M059J (cell line): ENCODE measurements at regions not wholly inside any gene's neighbourhood (a gene's known extent, or its start where the extent isn't known, plus 50 kb on each side); places are given as distances from the start of the nearest gene placed in this dataset.
"Not testable (repeated sequence)": the region's sequence is repeated elsewhere in the genome, so short reads cannot be mapped to it uniquely, and the experiment has no call there.

Source experiments
- DNase-seq: peaks from one replicate; pipeline ENCODE4 v3.0.0-alpha.2; 2012; ENCODE audit warnings: low read depth

DNA sequence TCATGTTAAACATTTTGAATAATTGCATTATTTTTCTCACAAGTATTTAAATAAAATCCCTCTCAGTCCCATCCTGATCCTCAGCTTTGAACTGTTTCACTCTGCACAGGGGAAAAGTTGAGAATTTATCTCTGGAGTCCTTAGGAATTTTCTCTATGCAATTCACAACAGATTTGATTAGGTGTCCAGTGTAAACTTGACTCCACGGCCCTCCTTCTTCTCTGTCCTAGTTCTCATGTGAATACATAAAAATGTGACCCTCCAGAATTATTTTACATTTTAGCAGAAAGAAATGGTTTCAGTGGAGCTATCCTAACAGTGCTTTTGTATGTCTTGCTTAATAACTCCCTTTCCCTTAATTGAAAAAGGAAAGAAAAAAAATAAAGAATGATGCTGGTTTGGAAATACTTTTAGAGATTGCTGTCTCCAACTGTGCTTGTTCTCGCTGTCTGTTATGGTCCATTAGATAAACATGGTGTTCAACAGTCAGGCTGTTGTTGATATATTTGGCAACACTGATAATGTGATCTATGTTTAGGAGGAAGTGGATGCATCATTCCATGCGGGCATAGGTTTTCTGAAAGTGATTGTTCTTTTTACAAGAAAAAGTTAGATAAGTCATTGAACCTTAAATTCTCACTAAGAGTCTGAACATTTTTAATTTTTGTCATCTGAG, 599.4 kb upstream of the CITED2 start:
- peak; percentile 92 for DNase-seq

DNA sequence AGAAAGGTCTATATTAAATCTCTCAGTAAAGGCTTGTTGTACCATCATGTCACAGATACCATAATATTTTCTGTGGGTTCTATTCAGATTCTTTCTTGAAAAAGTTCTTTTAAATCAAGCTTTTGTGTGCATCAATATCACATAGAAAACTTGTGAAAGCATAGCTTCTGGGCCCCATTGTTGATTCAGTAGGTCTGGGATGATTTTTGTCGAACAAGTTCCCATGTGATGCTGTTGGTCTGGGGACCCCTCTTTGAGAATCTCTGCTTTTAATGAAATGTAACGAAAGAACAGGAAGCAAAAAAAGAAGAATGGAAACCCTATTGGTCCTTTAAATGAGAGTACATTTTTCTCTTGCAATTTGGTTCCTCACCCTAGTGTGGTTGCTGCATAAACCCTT, 597.7 kb upstream of the CITED2 start:
- no peak for DNase-seq

DNA sequence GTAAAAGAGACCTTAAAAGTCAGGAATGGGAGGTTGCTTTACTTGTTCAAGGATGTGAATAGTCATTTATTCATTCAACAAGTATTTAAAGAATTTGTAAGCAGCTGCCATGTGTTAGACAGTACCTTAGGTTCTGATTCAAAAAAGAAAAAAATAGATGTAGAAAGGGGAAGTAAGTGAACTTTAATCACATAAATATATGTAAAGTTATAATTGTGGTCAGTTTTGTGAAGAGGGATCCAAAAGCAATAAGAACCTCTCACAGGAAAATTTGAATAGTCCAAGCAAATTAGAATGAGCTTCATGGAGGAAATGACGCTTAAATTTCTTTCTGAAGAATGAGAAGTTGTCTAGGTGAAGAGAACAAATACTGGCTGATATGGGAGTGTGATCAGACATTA, 596.1 kb upstream of the CITED2 start:
- peak; percentile 59 for DNase-seq

DNA sequence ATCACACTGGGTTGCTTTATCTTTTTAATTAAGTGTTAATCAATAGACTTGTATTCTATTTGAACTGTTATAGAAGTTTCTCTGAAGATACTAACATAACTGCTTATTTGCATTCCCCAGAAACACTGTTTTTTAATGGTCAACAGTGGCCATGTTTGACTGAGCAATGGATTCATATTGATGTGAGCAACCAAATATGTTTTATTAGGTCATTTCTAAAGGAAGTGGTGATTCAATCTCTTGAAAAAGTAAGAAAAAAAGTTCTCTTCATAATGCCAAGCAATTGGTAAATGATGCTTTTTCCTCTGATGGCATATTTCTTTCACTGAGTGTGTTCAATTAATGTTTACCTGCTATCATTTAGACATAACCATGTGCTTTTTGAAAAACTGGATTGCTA, 593.0 kb upstream of the CITED2 start:
- peak; percentile 30 for DNase-seq

DNA sequence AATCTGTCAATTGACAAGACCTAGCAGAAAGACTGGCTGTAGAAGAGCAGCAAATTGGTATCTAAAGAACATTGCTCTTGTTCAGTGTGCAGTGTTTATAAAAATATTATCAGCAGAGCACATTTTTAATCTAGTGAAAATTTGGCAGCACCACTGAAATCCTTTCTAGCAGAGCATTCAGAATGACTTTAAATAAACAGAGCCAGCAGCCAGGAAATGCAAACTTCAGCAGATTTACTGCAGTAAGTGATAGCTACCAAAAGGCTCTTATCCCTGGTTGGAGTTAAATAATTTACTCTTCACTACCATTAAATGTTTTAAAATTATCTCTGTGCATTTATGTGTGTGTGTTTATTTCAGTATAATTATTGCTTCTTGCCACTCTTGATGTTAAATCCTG, 590.9 kb upstream of the CITED2 start:
- peak; percentile 54 for DNase-seq

DNA sequence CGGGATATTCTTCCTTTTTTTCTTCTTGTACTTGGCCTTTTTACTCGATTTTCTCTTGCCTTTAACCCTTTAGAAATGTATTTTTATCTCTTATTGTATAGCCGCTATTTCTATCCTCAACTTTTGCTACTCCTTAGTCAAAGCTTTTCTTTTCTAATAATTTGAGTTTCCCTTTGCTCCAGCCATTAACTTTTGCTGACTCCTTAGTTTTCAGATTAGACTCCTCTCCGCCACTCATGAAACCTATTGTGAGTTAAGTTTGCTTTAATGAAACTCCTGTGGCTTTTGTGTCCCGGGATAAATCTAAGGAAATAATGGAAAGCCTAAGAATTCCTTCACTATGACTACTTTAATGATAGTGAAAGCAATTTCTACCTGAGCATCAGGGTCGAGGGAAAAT, 590.3 kb upstream of the CITED2 start:
- DNase-seq = peak; percentile 32

DNA sequence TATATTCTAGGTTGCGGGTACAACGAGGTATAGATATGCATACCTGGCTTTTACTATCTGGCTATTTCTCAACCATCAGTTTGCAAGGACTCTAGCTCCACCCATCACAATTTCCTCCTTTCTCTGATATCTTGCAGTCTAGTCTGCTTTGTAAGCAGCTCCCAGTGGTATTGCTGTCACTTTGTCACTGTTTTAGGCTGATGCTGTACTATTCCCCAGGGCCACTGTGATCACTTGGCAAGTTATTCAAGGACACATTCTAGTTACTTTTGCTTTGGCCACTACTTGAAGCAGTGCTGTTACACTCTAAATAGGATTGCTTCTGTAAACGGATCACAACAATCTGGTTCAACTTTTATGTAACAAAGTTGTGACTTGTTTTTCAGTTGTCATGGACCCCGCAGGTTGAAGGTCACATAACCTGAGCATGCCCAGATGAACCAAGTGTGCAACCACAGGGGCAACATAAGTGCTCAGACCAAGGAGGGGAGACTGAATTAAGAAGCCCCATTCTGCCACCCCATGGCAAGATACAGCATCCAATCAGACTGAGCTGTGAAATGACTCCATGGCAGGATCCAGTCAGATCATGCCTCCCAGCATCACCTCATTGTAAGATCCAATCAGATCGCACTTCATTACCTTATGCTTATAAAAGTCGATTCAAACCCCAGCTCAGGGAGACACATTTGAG, 588.4 kb upstream of the CITED2 start:
- no peak for DNase-seq

DNA sequence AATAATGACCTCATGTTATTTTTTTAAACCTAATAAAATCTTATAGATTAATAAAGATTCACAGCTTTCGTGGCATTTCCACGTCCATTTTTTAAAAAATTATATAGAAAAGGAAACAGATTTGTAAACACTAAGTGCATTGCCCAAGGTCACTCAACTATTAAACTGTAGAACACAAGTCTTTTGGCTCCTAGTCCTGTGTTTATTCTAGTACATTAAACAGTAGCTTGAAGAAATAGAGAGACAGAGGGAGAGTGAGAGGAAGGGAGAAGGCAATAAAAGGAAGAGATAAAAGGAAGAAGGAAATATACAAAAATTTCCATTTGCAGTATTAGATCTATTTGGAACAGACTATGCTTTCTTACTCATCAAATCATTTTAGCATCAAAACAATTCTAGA, 586.7 kb upstream of the CITED2 start:
- no peak for DNase-seq

DNA sequence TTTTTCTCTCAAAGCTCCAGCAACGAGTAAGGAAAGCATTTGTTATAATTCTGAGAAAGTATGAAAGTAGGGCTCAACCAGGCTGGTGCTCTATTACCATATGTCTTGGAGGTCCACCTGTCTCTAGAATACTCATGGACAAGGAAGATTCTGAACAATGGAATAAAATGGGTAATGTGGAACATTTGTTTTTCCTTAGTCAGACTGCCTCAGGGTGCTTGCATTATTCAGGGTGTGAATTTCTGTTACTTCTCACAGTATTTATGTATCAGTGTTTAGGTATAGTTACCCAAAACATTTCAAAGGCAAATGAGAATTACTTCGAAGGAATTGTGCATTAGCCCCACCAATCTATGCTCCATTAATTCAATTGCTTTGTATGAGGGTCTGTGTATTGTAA, 586.2 kb upstream of the CITED2 start:
- DNase-seq = peak; percentile 58

DNA sequence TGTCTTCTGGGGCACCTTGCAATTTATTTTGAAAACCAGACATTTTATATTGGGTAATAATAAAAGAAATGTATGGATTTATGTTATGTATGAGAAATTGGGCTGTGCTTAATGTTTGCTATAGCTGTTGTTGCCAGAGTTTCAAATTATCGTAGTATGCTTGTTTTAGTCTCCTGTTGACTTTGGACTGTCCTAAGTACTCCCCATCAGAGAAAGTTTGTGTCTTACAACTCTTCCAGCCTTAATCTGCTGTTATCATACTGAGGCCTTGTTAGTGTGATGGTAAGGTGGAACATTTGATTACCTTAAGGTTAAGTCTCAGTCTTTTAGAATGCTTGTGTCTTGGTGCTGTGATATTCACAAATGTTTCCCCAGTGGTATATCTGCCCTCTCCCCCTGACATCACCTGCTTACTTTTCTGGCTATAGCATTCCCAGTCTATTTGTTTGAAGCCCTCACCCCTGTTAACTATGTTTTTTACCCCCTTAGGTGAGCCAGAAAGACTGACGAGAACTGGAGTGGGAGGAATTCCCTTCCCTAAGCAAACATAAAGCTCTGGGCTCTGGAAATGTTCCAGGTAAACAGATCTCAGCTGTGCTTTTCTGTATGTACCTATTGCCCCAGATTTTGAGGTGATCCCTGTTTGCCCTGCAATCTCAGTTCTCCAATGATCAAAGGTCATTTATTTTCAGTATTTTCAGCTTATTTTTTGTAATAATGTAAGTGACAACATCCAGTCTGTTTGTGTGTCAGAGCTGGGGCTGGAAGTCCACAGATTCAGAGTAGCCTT, 581.1 kb upstream of the CITED2 start:
- DNase-seq = no peak

DNA sequence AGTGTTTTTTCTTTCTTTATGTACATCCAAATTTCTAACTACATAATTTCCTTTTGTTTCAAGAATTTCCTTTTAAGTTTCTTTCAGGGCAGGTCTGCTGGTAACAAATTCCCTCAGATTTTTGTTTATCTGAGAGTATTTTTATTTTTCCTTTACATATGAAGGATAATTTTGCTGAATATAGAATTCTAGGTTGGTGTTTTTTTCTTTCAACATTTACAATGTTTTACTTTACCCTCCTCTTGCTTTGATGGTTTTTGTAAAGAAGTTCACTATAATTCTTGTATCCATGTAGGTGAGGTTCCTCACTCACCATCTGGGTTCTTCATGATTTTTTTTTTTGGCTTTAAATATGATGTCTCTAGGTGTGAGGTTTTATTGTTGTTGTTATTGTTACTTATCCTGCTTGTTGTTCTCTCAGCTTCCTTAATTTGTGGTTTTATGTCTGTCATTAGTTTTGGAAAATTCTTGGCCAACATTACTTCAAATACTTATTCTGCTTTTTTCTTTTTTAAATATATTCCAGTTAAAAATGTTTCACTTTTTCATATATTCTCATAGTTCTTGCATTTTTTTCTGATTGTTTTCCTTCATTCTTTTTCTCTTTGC, 580.1 kb upstream of the CITED2 start:
- no peak for DNase-seq

DNA sequence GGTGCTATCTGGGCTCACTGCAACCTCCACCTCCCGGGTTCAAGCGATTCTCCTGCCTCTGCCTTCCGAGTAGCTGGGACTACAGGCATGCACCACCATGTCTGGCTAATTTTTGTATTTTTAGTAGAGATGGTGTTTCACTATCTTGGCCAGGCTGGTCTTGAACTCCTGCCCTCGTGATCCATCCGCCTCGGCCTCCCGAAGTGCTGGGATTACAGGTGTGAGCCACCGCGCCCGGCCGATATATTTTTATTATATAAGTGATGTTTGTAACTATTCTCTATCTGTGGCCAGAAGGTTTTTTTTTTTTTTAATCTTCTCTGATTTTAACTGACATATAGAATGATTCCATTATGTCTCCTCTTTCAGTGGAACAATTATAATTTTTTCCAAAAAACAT, 579.3 kb upstream of the CITED2 start:
- DNase-seq = not testable (repeated sequence)

DNA sequence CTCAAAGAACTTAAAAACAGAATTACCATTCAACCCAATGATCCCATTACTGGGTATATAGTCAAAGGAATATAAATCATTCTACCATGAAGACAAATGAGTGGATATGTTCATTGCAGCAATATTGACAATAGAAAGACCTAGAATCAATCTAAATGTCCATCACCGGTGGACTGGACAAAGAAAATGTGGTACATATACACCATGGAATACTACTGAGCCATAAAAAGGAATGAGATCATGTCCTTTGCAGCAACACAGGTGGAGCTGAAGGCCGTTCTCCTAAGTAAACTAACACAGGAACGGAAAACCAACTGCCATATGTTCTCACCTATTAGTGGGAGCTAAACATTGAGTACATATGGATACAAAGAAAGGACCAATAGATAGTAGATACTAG, 576.7 kb upstream of the CITED2 start:
- no peak for DNase-seq

DNA sequence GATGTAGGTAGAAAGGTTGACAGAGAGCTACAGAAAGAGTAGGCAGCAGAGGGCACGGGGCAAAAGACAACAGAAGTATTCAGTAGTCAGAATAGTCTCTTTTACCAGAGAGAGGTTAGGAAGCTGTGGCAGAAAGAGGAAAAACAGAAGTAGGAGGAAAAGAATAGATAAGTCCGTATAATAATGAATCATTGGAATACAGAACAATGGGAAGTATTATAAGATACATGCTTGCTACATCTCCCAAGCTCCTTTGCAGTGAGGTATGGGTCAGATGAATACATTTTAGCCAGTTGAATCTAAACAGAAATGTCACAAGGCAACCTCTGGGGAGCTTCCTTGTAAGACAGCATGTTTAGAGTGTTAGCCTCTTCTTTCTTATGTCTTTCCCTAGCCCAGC, 570.5 kb upstream of the CITED2 start:
- DNase-seq = no peak

DNA sequence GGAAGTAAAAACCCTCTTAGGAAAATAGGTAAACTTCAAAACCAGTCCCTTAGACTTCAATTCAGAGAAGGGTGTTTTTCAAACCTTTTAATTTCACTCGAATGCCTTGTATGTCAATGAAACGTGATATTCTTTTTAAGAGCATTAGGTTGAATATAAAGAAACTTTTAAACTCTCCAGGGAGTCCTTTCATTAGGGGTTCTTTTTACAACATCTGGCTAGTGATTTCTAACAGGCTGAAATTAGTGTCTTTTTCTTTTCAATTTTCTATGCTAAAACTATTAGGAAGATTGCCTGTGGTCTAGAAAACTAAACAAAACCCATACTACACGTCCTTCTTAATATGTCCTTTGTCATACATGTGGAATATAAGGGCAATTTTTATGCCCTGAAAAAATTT, 569.7 kb upstream of the CITED2 start:
- DNase-seq = no peak

DNA sequence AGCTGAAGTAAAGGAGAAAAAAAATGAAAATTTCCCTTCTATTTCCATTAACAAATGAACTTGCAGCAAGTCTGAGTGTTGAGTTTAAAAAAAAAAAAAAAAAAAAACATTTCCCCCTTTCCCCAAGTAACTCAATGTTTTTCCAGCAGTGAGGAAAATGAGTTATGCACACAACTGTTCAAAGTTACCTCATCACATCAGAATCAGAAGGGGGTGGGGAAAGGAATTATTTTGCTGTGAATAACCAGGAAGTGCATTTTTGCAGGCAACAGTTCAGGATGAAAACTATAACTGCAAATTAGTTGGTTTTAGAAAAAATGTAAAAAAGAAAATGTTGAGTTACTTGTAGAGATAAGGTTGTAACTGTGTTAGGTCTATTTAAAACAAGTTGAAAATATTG, 568.9 kb upstream of the CITED2 start:
- peak; percentile 95 for DNase-seq

DNA sequence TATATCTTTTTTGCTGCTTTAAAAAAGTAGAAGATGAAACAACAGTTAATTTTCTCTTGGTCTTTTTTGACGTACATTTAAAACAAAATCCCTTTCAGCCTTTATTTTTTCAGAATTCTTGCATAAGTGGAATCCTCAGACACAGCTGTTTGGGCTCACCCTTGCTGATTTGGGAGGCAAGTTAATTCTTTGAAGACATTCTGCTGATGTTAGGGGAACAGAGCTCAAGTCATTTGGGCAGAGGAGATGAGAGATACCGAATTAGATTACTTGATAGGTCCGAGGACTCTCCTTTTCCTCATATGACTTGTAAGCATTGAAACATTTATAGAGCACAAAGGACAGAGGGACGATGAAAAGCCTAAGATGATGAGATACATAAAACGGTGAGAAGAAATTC, 567.9 kb upstream of the CITED2 start:
- no peak for DNase-seq

DNA sequence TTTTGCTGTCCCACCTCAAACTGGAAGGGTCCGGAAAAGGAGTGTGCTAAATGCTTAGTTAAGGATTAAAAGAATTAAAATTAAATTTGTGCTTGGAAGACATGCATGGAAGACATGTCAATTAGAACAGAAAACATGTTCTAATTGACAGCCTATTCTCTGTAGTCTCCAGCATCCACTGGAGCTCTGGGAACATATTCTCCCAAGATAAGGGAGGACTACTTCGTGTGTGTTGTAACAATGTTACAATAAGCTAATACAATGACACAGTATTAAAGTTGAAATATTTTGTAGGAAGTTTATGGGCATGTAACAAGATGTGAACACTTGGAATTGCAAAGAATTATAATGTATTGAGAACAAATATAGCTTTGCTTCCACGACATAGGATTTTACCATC, 567.4 kb upstream of the CITED2 start:
- no peak for DNase-seq

DNA sequence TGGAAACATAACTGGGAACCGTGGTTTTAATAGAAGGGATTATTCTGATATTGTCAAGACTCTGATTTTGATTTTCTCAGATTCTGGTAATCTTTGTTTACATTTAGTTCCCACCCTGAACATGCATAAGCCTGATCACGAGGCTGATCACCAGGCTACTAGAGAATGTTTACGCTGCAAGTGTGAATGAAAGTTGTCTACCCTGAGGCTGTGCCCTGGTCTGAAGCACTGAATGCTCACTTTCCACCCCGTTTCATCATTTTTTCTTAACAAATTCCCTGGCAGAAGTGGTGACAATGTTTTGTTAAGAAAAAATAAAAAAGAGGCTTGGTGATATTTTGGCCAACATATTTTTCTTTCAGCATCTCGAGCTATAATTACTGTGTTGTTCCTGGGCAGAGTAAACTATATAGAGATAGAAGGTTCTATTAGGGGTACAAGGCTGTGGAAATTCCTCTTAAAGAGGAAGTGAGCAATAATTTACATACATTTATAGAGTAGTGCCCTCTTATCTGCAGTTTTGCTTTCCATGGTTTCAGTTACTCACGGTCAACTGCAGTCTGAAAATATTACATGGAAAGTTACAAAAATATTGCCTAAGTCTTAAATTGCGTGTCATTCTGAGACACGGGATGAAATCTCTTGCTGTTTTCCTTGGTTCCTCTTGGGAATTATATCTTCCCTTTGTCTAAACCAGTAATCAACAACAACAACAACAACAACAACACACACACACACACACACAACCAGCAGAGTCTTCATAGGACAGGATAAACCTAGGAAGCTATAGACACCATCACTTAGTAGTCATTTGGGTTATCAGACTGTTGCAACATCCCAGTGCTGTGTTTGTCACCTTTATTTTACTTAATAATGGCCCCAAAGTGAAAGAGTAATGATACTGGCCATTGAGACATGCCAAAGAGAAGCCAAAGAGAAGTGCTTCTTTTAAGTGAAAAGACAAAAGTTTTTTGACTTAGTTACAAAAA, 566.6 kb upstream of the CITED2 start:
- no peak for DNase-seq

DNA sequence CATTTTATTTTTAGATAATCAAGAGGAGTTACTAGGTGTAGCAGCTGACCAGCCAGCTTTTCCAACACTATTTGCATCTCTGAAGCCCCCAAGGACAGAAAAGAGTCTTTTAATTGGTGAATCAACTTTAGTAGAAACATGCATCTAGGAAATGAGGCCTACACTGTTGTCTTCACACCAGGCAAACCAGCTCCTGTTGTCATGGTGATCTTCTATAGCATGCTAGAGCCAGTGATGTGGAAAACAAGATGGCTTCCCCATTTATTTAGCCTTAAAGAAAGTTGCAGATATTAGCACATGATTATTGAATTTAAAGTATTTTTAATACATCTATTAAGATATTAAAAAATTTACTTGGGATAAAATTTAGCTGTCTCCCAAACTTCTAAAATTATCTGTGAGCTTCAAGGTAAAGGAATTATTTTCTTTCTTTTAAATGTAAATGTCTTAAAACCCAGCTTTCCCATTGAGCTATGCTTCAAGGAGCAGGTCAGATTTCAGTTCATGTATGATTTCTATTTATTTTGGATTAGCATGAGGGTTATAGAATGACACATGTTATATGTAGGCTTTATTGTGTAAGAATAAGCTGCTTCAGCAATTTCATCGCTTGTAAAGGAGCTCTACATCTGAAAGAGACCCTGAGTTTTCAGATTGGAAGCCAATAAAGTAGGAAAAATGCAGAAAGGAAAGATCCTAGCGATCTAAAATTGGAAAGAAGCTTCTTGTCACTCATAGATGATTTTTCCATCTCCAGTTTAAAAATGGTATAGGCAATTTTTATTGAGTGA, 564.9 kb upstream of the CITED2 start:
- DNase-seq = no peak

DNA sequence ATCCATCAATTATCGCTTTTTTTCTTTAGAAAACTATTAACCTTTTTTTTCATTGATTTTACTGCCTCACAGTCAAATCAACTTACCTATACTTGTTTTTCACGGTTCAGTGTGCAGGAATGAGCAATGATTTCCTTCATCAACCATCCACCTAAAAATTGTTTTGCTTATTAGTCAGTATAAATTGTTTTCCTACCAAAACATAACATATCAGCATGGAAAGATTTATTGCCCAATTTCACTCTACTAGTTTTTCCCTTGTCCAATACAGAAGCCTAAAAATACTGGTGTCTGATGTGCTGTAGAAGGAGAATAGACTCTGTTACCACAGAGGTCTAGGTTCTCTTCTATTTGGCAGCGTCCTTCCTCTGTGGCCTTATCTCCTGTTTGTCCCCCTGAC, 558.2 kb upstream of the CITED2 start:
- DNase-seq = peak; percentile 68
